WI38 (cell line): ENCODE measurements at regions not wholly inside any gene's neighbourhood (a gene's known extent, or its start where the extent isn't known, plus 50 kb on each side); places are given as distances from the start of the nearest gene placed in this dataset.
"Not testable (repeated sequence)": the region's sequence is repeated elsewhere in the genome, so short reads cannot be mapped to it uniquely, and the experiment has no call there.

Source experiments
- H3K4me3 ChIP-seq: 2 replicates; pipeline ENCODE4 v1.5.1; 2011; ENCODE audit warnings: low read depth, mild to moderate bottlenecking, control low read depth, low read length
- CTCF ChIP-seq: IDR thresholded peaks from 2 replicates; pipeline ENCODE4 v1.5.1; 2012; ENCODE audit warnings: low read depth, mild to moderate bottlenecking, control low read depth, low read length

GRCh38 chr1:164446020-164446419, 113.0 kb upstream of the PBX1 start:
- H3K4me3 ChIP-seq = no peak overlapping the region
- no peak for TF ChIP-seq CTCF

- TF ChIP-seq CTCF = no peak
- no peak overlapping the region for H3K4me3 ChIP-seq
Measured at GRCh38 chr1:164452549-164452948, 106.4 kb upstream of the PBX1 start.

GRCh38 chr1:164456272-164456671, 102.7 kb upstream of the PBX1 start:
- H3K4me3 ChIP-seq = no peak overlapping the region
- TF ChIP-seq CTCF = no peak

- not testable (repeated sequence) for H3K4me3 ChIP-seq
Measured at GRCh38 chr1:164459176-164459575, 99.8 kb upstream of the PBX1 start.

- no peak for TF ChIP-seq CTCF
- no peak overlapping the region for H3K4me3 ChIP-seq
Measured at GRCh38 chr1:164466001-164466421, 93.0 kb upstream of the PBX1 start.

- no peak overlapping the region for H3K4me3 ChIP-seq
- TF ChIP-seq CTCF = no peak
Measured at GRCh38 chr1:164466429-164466828, 92.6 kb upstream of the PBX1 start.

- no peak for TF ChIP-seq CTCF
- H3K4me3 ChIP-seq = no peak overlapping the region
Measured at GRCh38 chr1:164470996-164471395, 88.0 kb upstream of the PBX1 start.

- no peak overlapping the region for H3K4me3 ChIP-seq
- TF ChIP-seq CTCF = no peak
Measured at GRCh38 chr1:164472841-164473240, 86.1 kb upstream of the PBX1 start.
